Mucosa of stomach (tissue), 1 donor: ENCODE measurements at regions not wholly inside any gene's neighbourhood (a gene's known extent, or its start where the extent isn't known, plus 50 kb on each side); places are given as distances from the start of the nearest gene placed in this dataset.

ENCODE experiments used
- H3K27me3 ChIP-seq: one replicate; pipeline ENCODE4 v1.7.0; 2013; ENCODE audit warnings: mild to moderate bottlenecking, low read length; ENCODE audit not compliant: control insufficient read depth, insufficient read depth
- H3K36me3 ChIP-seq: one replicate; pipeline ENCODE4 v1.7.0; 2013; ENCODE audit warnings: low read length; ENCODE audit not compliant: control insufficient read depth, insufficient read depth
- H3K4me1 ChIP-seq: one replicate; pipeline ENCODE4 v1.7.0; 2013; ENCODE audit warnings: mild to moderate bottlenecking, low read length; ENCODE audit not compliant: control insufficient read depth, insufficient read depth
- H3K4me3 ChIP-seq: one replicate; pipeline ENCODE4 v1.7.0; 2013; ENCODE audit warnings: low read length
- H3K9ac ChIP-seq: one replicate; pipeline ENCODE4 v1.7.0; 2013; ENCODE audit warnings: mild to moderate bottlenecking, low read length, moderate library complexity
- H3K9me3 ChIP-seq: one replicate; pipeline ENCODE4 v1.7.0; 2013; ENCODE audit warnings: mild to moderate bottlenecking, low read length, moderate library complexity; ENCODE audit not compliant: control insufficient read depth
- donor health status: Pancreatic carcinoma.

- no peak overlapping the region for H3K4me3 ChIP-seq
- H3K27me3 ChIP-seq, result no peaks in the 10 kb centered on the region
- H3K9ac ChIP-seq, result no peak overlapping the region
Observed at GRCh38 chr1:199373139-199373538, 654.4 kb upstream of the NR5A2 start.

DNA sequence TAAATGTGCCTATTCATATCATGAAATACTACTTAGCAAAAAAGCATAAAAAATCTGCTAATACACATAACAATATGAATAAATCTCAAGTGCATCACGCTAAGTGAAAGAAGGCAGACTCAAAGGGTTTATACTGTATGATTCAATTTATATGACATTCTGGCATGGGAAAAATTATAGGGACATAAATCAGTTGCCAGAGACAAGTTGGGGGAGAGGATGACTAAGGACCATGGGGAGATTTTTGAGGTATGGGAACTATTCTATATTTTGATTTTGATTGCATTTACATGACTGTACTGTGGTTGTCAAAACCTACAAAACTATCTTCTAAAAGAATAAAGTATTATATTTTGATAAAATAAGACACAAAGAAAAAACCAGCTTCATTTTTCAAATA is 650.3 kb upstream of the NR5A2 start:
- H3K27me3 ChIP-seq, result no peaks in the 10 kb centered on the region
- H3K9me3 ChIP-seq, result no peaks in the 10 kb centered on the region
- H3K4me1 ChIP-seq, result no peaks in the 10 kb centered on the region
- no peak overlapping the region for H3K9ac ChIP-seq
- H3K4me3 ChIP-seq, result no peak overlapping the region
- no peaks in the 10 kb centered on the region for H3K36me3 ChIP-seq

More at GRCh38 chr1:199373139-199373538, 654.4 kb upstream of the NR5A2 start:
- no peaks in the 10 kb centered on the region for H3K9me3 ChIP-seq
- no peaks in the 10 kb centered on the region for H3K36me3 ChIP-seq
- H3K4me1 ChIP-seq, result no peaks in the 10 kb centered on the region

GRCh38 chr1:199383793-199384192 is 643.7 kb upstream of the NR5A2 start:
- Histone ChIP-seq H3K36me3 (no peaks in the 10 kb centered on the region), H3K4me3 (no peak overlapping the region), H3K4me1 (no peaks in the 10 kb centered on the region), H3K9ac (no peak overlapping the region), H3K9me3 (no peaks in the 10 kb centered on the region), H3K27me3 (no peaks in the 10 kb centered on the region)

DNA sequence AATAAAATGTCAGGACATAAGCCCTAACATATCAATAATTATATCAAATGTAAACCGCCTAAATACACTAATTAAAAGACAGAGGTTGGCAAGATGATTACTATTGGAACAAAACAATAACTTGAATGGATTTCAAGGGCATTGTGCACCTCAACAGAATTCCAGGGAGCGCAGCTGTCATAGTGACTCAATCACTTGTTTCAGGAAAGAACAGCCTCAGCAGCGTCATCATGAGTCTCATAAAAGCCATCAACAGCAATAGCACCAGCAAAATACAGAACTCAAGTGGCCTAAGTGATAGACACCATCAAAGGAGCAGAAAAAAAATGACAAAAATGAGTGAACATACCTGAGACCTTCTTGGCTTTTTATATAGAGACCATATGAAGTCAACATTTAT is 632.7 kb upstream of the NR5A2 start:
- no peak overlapping the region for H3K4me3 ChIP-seq
- H3K4me1 ChIP-seq, result no peaks in the 10 kb centered on the region
- H3K27me3 ChIP-seq, result no peaks in the 10 kb centered on the region
- H3K9me3 ChIP-seq, result no peaks in the 10 kb centered on the region
- no peak overlapping the region for H3K9ac ChIP-seq
- no peaks in the 10 kb centered on the region for H3K36me3 ChIP-seq

- no peak overlapping the region for H3K9ac ChIP-seq
- H3K9me3 ChIP-seq, result no peaks in the 10 kb centered on the region
- no peaks in the 10 kb centered on the region for H3K36me3 ChIP-seq
- no peaks in the 10 kb centered on the region for H3K4me1 ChIP-seq
- no peaks in the 10 kb centered on the region for H3K27me3 ChIP-seq
- H3K4me3 ChIP-seq, result no peak overlapping the region
Observed at GRCh38 chr1:199396456-199396855, 631.1 kb upstream of the NR5A2 start.

DNA sequence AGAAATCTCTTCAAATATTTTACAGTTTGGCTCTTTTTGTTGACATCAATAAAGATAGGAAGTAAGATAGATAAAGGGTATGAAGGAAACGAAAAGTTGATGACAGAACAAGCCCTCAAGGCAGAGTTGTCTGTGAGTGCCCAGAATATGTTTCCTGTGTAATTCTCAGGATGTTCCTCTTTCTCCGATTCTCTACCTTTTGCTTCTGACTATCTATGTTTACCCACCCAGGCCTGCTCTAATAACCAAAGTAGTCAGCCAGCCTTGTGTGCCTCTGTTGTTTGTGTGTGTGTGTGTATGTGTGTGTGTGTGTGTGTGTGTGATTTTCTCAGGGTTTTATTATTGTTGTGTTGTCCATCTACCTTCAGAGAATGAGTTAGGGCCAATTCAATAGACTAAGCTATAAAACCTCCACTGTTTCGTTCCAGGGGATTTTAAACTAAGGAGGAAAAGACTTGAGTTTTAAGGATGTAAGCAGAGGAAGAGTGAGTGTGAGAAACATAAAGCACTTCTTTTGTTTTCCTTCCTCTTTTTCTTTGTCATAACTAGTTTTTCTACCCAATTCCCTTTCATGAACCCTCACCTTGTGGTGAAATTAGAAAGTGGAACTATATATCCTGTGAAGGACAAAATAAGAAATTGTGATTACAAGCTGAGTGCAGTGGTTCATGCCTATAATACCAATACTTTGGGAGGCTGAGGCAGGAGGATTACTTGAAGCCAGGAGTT is 627.4 kb upstream of the NR5A2 start:
- Histone ChIP-seq H3K27me3 (no peaks in the 10 kb centered on the region), H3K9ac (no peak overlapping the region), H3K36me3 (no peaks in the 10 kb centered on the region), H3K4me1 (no peaks in the 10 kb centered on the region), H3K9me3 (no peaks in the 10 kb centered on the region), H3K4me3 (no peak overlapping the region)

- H3K4me1 ChIP-seq, result no peaks in the 10 kb centered on the region
- H3K36me3 ChIP-seq, result no peaks in the 10 kb centered on the region
- no peaks in the 10 kb centered on the region for H3K27me3 ChIP-seq
- H3K4me3 ChIP-seq, result no peak overlapping the region
- H3K9me3 ChIP-seq, result no peaks in the 10 kb centered on the region
- no peak overlapping the region for H3K9ac ChIP-seq
Observed at GRCh38 chr1:199403531-199404116, 623.9 kb upstream of the NR5A2 start.

GRCh38 chr1:199404191-199404590 is 623.3 kb upstream of the NR5A2 start:
- Histone ChIP-seq H3K36me3 (no peaks in the 10 kb centered on the region), H3K27me3 (no peaks in the 10 kb centered on the region), H3K4me1 (no peaks in the 10 kb centered on the region), H3K9me3 (no peaks in the 10 kb centered on the region), H3K4me3 (no peak overlapping the region), H3K9ac (no peak overlapping the region)

GRCh38 chr1:199404976-199405375 is 622.5 kb upstream of the NR5A2 start:
- H3K36me3 ChIP-seq, result no peaks in the 10 kb centered on the region
- H3K9ac ChIP-seq, result no peak overlapping the region
- H3K9me3 ChIP-seq, result no peaks in the 10 kb centered on the region
- H3K27me3 ChIP-seq, result no peaks in the 10 kb centered on the region
- H3K4me3 ChIP-seq, result no peak overlapping the region
- no peaks in the 10 kb centered on the region for H3K4me1 ChIP-seq

DNA sequence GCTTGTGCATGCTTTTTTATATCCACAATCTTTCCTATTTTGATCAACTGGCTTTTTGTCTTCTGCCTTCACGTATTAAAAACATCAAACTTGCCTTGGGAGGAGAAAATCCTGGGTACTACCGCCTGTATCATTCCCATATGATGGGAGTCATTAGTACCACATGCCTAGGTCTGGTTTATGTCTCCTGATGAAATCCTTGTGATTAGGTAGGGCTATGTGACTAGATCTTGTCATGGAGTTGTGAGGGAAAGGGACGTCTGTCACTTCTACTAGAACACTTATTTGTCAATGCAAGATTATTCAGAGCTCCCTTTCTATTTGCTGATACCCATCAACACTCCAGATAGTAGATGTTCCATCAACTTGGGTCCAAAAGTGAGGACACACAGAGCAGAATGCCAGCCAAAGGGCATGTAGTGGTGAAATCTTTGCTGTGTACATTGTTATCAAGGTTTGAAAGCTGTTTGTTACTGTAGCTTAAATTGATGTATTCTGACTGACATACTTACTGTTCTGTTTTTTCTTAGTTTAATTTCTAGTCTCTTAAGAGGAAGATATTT is 621.8 kb upstream of the NR5A2 start:
- H3K4me3 ChIP-seq, result no peak overlapping the region
- H3K9me3 ChIP-seq, result no peaks in the 10 kb centered on the region
- H3K4me1 ChIP-seq, result no peaks in the 10 kb centered on the region
- H3K36me3 ChIP-seq, result no peaks in the 10 kb centered on the region
- no peaks in the 10 kb centered on the region for H3K27me3 ChIP-seq
- no peak overlapping the region for H3K9ac ChIP-seq

DNA sequence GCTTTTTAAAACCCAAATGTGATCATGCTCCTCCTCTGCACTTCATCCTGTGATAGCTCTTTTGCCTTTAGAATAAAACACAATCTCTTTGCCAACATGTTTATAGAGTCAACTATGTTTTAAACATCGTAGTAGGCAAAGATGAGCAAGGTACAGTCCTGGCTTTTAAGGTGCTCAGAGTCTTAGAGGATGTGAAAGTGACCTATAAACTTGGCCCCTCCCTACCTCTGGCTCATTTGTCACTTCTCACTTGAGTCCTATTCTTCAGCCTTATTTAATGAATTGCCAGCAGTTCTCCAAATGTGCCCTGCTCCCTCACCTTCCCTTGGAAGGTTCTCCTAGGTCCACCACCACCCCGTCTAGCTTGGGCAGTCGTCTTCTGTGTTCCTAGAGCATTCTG is 617.0 kb upstream of the NR5A2 start:
- Histone ChIP-seq H3K9ac (no peak overlapping the region), H3K4me3 (no peak overlapping the region), H3K36me3 (no peaks in the 10 kb centered on the region), H3K9me3 (no peaks in the 10 kb centered on the region), H3K4me1 (no peaks in the 10 kb centered on the region), H3K27me3 (no peaks in the 10 kb centered on the region)

DNA sequence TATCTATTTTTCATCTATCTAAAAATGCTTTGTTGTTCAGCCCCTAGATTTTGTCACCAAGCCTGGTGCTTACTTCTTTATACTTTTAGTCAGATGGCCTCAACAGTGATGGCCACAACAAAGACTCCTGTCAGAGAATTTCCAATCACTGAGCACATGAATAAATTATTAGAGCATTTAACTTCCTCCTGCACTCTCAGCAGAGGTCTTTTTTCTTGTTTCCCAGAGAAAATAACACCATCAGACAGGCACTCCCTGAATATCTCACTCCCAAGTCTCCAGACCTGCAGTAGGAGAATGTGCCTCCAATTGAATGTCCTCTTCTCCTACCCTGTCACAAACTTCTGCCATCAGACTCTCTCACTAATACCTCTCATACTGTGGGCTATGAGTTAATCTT is 616.0 kb upstream of the NR5A2 start:
- Histone ChIP-seq H3K9ac (no peak overlapping the region), H3K4me1 (no peaks in the 10 kb centered on the region), H3K36me3 (no peaks in the 10 kb centered on the region), H3K4me3 (no peak overlapping the region), H3K27me3 (no peaks in the 10 kb centered on the region), H3K9me3 (no peaks in the 10 kb centered on the region)
